GM10248 (cell line): ENCODE measurements at regions not wholly inside any gene's neighbourhood (a gene's known extent, or its start where the extent isn't known, plus 50 kb on each side); places are given as distances from the start of the nearest gene placed in this dataset.

Experiments used
- CTCF ChIA-PET: fragments of 300-600 bp; sonication (Branson Sonifier 250); formaldehyde crosslinking; extraction: SDS; loops from one replicate; lab custom pipeline; 2021; ENCODE audit warnings: antibody characterized with exemption; lab: Yijun Ruan, JAX
- POLR2A ChIA-PET: fragments of 350-650 bp; sonication (Branson Sonifier 250); formaldehyde crosslinking; extraction: SDS; loops from one replicate; lab custom pipeline; 2020; ENCODE audit warnings: antibody characterized with exemption; lab: Yijun Ruan, JAX
- DNase-seq: peaks from one replicate; pipeline ENCODE4 v3.0.0; 2012; ENCODE audit errors: extremely low spot score
- CTCF ChIP-seq: IDR thresholded peaks from 2 replicates; pipeline ENCODE4 v1.5.1; 2012; ENCODE audit warnings: mild to moderate bottlenecking, low read depth; ENCODE audit errors: extremely low read depth, missing control alignments, control extremely low read depth

DNA sequence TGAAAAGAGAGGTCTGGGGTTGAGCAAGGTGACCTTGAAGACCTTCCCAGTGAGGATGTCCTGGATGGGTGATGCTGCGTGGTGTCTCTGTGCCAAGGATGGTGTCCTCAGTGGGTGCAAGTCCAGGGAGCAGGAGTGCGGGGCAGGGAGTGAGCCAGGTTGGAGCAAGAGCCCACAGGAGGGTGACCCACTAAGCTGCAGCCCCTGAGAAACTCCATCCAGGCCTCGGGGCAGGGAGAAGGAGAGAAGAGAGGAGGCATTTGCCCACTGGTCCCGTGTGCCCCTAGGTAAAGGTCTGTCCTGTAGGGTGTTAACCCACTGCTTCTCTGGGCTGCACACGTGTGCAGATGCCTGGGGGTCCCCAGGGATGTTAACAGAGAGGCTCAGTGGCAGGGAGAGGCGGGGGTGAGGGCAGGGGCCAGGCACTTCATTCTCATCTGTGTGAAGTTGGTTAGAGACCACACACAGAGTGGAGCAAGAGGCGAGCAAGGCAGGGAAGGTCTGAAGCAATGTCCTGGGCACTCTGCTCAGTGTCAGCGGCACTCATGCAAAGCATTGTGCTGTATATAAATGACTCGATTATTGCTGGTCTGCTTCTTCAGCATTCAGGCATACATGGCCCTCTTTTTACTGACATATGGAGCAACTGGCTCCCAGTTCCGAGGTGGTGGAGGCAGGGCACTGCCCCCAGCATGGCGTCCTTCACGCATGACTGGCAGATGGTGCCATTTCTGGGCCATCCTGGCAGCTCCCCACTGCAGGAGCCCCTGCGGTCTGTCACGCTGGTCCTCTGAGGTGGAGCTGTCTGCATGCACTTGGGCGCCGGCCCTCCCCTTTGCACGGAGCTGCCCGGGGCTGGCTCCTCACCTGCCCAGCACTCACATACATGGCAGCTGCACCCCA, 117.2 kb upstream of the HS6ST1 start:
- POLR2A ChIA-PET: no interaction called here
- no peak for DNase-seq
- TF ChIP-seq CTCF: no peak
- CTCF ChIA-PET: interaction anchor here (1.1 kb wide), 1 partner anchor 14 kb away, joined by 3 read pairs; no protein-coding TSS in a partner anchor

- no peak for DNase-seq
- TF ChIP-seq CTCF: no peak
- POLR2A ChIA-PET: no interaction called here
- CTCF ChIA-PET: interaction anchor here (1.1 kb wide), 1 partner anchor 15 kb away, joined by 3 read pairs; no protein-coding TSS in a partner anchor
These were observed 118.0 kb upstream of the HS6ST1 start for GRCh38 chr2:128436479-128437203.

DNA sequence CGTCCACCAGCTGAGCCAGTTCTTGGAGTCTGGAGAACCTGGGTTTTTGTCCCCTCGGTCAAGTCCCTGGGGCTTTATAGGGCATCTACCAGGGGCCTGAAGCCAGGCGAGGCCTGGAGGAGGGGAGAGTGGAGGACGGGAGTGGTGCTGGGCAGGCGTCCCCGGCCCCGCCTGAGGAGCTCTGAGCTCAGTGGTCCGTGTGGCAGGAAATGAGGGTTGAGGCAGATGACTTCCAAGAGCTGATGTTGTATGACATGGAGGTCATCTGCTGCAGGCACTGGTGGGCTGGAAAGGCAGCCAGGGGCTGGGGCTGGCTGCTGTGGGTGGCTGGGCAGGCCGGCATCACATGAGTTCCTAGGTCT, 118.5 kb upstream of the HS6ST1 start:
- DNase-seq: no peak
- CTCF ChIA-PET: interaction anchor here (1.1 kb wide), 1 partner anchor 16 kb away, joined by 3 read pairs; no protein-coding TSS in a partner anchor
- TF ChIP-seq CTCF: no peak
- POLR2A ChIA-PET: no interaction called here

GRCh38 chr2:128438091-128438490, 119.4 kb upstream of the HS6ST1 start:
- DNase-seq: no peak
- POLR2A ChIA-PET: no interaction called here
- CTCF ChIA-PET: no interaction called here

GRCh38 chr2:128438586-128438985, 119.9 kb upstream of the HS6ST1 start:
- TF ChIP-seq CTCF: no peak
- POLR2A ChIA-PET: no interaction called here
- CTCF ChIA-PET: no interaction called here
- no peak for DNase-seq

More at GRCh38 chr2:128438091-128438490, 119.4 kb upstream of the HS6ST1 start:
- no peak for TF ChIP-seq CTCF

DNA sequence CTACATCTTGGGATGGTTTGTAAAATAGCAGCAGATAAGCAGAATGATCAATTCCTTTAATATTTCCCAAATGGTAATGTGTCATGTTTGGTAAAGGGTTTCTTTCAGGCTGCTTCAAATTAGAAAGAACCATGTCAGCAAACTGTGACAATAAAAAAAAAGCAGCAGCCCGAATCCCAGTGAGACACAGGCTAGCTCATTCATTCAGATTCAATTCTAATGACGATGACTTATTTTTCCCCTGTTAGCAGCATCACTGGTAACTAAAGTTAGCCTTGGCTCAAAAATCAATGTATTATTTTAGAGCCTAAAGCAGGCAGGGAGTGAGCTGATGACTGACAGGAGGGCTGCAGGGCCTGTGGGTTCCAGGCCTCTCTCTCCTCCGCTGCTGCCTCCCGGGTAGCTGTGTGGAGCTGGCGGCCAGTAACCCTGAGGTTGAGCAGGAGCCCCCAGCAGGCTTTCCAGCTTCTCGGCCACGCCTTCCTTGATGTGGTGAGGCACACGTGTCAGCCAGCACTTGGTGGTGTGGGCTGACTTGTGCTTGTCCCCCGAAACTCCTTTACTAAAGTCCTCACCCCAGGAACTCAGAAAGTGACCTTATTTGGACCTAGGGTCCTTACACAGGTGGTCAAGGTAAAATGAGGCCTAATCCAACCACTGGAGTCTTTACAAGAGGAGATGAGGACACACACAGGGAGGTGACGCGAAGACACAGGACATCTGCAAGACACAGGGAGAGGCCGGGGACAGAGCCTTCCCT, 120.5 kb upstream of the HS6ST1 start:
- no peak for TF ChIP-seq CTCF
- POLR2A ChIA-PET: no interaction called here
- no peak for DNase-seq
- CTCF ChIA-PET: no interaction called here
